Neural cell (in vitro differentiated cells): ENCODE measurements at regions not wholly inside any gene's neighbourhood (a gene's known extent, or its start where the extent isn't known, plus 50 kb on each side); places are given as distances from the start of the nearest gene placed in this dataset.

Experiments used
- H2AFZ ChIP-seq: fragments of 200-600, 300-800 bp; sonication (generic), shearing (Covaris generic); 2 replicates; pipeline ENCODE4 v1.6.0; 2014; ENCODE audit warnings: low read depth, mild to moderate bottlenecking, antibody characterized with exemption, low read length, moderate library complexity
- H3F3A ChIP-seq: fragments of 200-600 bp; shearing (Covaris generic); 2 replicates; pipeline ENCODE4 v1.6.1; 2016; ENCODE audit warnings: mild to moderate bottlenecking, moderate library complexity, mixed read lengths, antibody characterized with exemption, low read length; ENCODE audit not compliant: insufficient read depth, poor library complexity, severe bottlenecking
- H3K27ac ChIP-seq: fragments of 200-600, 300-800 bp; sonication (generic), shearing (Covaris generic); 2 replicates; pipeline ENCODE4 v1.5.1; 2014; ENCODE audit warnings: mild to moderate bottlenecking, low read length, moderate library complexity
- H3K27me3 ChIP-seq: fragments of 300-800, 200-600 bp; sonication (generic), shearing (Covaris generic); 2 replicates; pipeline ENCODE4 v1.6.0; 2014; ENCODE audit warnings: mild to moderate bottlenecking, low read depth, low read length, moderate library complexity; ENCODE audit not compliant: insufficient read depth
- H3K36me3 ChIP-seq: fragments of 300-800, 200-600 bp; sonication (generic), shearing (Covaris generic); 2 replicates; pipeline ENCODE4 v1.5.1; 2014; ENCODE audit warnings: mild to moderate bottlenecking, antibody characterized with exemption, low read length, moderate library complexity; ENCODE audit not compliant: insufficient read depth
- H3K4me2 ChIP-seq: fragments of 300-800, 200-600 bp; sonication (generic), shearing (Covaris generic); 2 replicates; pipeline ENCODE4 v1.6.0; 2014; ENCODE audit warnings: mild to moderate bottlenecking, low read length
- H3K4me3 ChIP-seq: fragments of 300-800, 200-600 bp; sonication (generic), shearing (Covaris generic); 2 replicates; pipeline ENCODE4 v1.5.1; 2014; ENCODE audit warnings: mild to moderate bottlenecking, low read length, moderate library complexity
- H3K79me2 ChIP-seq: fragments of 200-600 bp; shearing (Covaris generic); replicated peaks from 2 replicates; pipeline ENCODE4 v1.6.0; 2014; ENCODE audit warnings: mild to moderate bottlenecking, low read length, moderate library complexity; ENCODE audit not compliant: insufficient read depth
- H3K9ac ChIP-seq: fragments of 300-800, 200-600 bp; sonication (generic), shearing (Covaris generic); 2 replicates; pipeline ENCODE4 v1.6.1; 2016; ENCODE audit warnings: mild to moderate bottlenecking, low read length, mixed read lengths
- H3K9me2 ChIP-seq: fragments of 200-600 bp; shearing (Covaris generic); 2 replicates; pipeline ENCODE4 v1.6.1; 2016; ENCODE audit warnings: mild to moderate bottlenecking, low read length, mixed read lengths; ENCODE audit not compliant: insufficient read depth
- H3K9me3 ChIP-seq: fragments of 200-600, 300-800 bp; sonication (generic), shearing (Covaris generic); 2 replicates; pipeline ENCODE4 v1.6.1; 2016; ENCODE audit warnings: mild to moderate bottlenecking, mixed run types, low read length, moderate library complexity, mixed read lengths
- H4K20me1 ChIP-seq: fragments of 200-600 bp; shearing (Covaris generic); 2 replicates; pipeline ENCODE4 v1.6.1; 2016; ENCODE audit warnings: mild to moderate bottlenecking, mixed run types; ENCODE audit not compliant: insufficient read depth
- CTCF ChIP-seq: fragments of 450-650 bp; IDR thresholded peaks from 2 replicates; pipeline ENCODE4 v1.5.1; 2014; ENCODE audit warnings: antibody characterized with exemption, mild to moderate bottlenecking, moderate library complexity; ENCODE audit not compliant: poor library complexity, severe bottlenecking
- EP300 ChIP-seq: fragments of 450-650 bp; conservative IDR thresholded peaks from 2 replicates; pipeline ENCODE4 v1.6.1; 2014; ENCODE audit warnings: antibody characterized with exemption, mild to moderate bottlenecking, moderate library complexity; ENCODE audit not compliant: poor library complexity, severe bottlenecking
- EZH2 ChIP-seq: fragments of 200-600, 300-800 bp; shearing (Covaris generic), sonication (generic); IDR thresholded peaks from 2 replicates; pipeline ENCODE4 v1.6.1; 2014; ENCODE audit warnings: antibody characterized with exemption, low read length, borderline replicate concordance, mild to moderate bottlenecking; ENCODE audit not compliant: insufficient read depth, poor library complexity, severe bottlenecking
- MXI1 ChIP-seq: fragments of 450-650 bp; conservative IDR thresholded peaks from 2 replicates; pipeline ENCODE4 v1.6.1; 2014; ENCODE audit warnings: antibody characterized with exemption, mild to moderate bottlenecking; ENCODE audit not compliant: poor library complexity, severe bottlenecking
- POLR2AphosphoS5 ChIP-seq: IDR thresholded peaks from 2 replicates; pipeline ENCODE4 v1.6.1; 2012
- RAD21 ChIP-seq: fragments of 450-650 bp; conservative IDR thresholded peaks from 2 replicates; pipeline ENCODE4 v1.6.1; 2014; ENCODE audit warnings: antibody characterized with exemption, mild to moderate bottlenecking, moderate library complexity
- REST ChIP-seq: IDR thresholded peaks from 2 replicates; pipeline ENCODE4 v1.6.1; 2012; ENCODE audit warnings: borderline replicate concordance
- SMC3 ChIP-seq: fragments of 450-650 bp; conservative IDR thresholded peaks from 2 replicates; pipeline ENCODE4 v1.6.1; 2014; ENCODE audit warnings: antibody characterized with exemption, mild to moderate bottlenecking, moderate library complexity; ENCODE audit not compliant: poor library complexity
- TAF1 ChIP-seq: IDR thresholded peaks from 2 replicates; pipeline ENCODE4 v1.6.1; 2012; ENCODE audit warnings: low read depth

- Histone ChIP-seq H3K4me3 (no peak overlapping the region), H3K27ac (no peak overlapping the region), H3K9ac (no peak overlapping the region), H3K4me2 (no peak overlapping the region), H3K9me3 (no peaks in the 10 kb centered on the region), H2AFZ (no peak overlapping the region), H3K36me3 (no peaks in the 10 kb centered on the region), H3K9me2 (no peaks in the 10 kb centered on the region), H3F3A (no peaks in the 10 kb centered on the region), H4K20me1 (no peaks in the 10 kb centered on the region), H3K79me2 (no peaks in the 10 kb centered on the region), H3K27me3 (no peaks in the 10 kb centered on the region)
- no peak for TF ChIP-seq TAF1
- no peak for TF ChIP-seq REST
- no peak for TF ChIP-seq POLR2AphosphoS5
- no peak for TF ChIP-seq CTCF
- no peak for TF ChIP-seq MXI1
- no peak for TF ChIP-seq RAD21
- TF ChIP-seq EP300, result no peak
- no peak for TF ChIP-seq EZH2
- TF ChIP-seq SMC3, result no peak
Observed at GRCh38 chr13:67725999-67726398, 495.9 kb upstream of the PCDH9 start.

GRCh38 chr13:67713571-67713970, 483.4 kb upstream of the PCDH9 start:
- no peak overlapping the region for H3K4me3 ChIP-seq
- H3K27me3 ChIP-seq, result no peaks in the 10 kb centered on the region
- no peaks in the 10 kb centered on the region for H4K20me1 ChIP-seq
- TF ChIP-seq TAF1 (no peak), EP300 (no peak), RAD21 (no peak), MXI1 (no peak), REST (no peak), POLR2AphosphoS5 (no peak), SMC3 (no peak), EZH2 (no peak), CTCF (no peak)
- no peaks in the 10 kb centered on the region for H3F3A ChIP-seq
- H2AFZ ChIP-seq, result no peak overlapping the region
- no peaks in the 10 kb centered on the region for H3K79me2 ChIP-seq
- no peak overlapping the region for H3K4me2 ChIP-seq
- H3K27ac ChIP-seq, result no peak overlapping the region
- H3K9me3 ChIP-seq, result no peaks in the 10 kb centered on the region
- no peak overlapping the region for H3K9ac ChIP-seq
- H3K36me3 ChIP-seq, result no peaks in the 10 kb centered on the region
- no peaks in the 10 kb centered on the region for H3K9me2 ChIP-seq
